H1 (cell line): ENCODE measurements at regions not wholly inside any gene's neighbourhood (a gene's known extent, or its start where the extent isn't known, plus 50 kb on each side); places are given as distances from the start of the nearest gene placed in this dataset.

Source experiments
- CTCF ChIA-PET: fragments of 300-600 bp; sonication (Branson Sonifier 250); formaldehyde crosslinking; loops from one replicate; lab custom pipeline; 2021; ENCODE audit not compliant: partially characterized antibody; lab: Charles Lee
- POLR2A ChIA-PET: fragments of 300-600 bp; sonication (Branson Sonifier 250); formaldehyde crosslinking; loops from one replicate; lab custom pipeline; 2021; ENCODE audit warnings: inconsistent platforms; ENCODE audit not compliant: partially characterized antibody; lab: Charles Lee
- DNase-seq, 2 experiments: peaks; one replicate each; pipeline versions ENCODE4 v3.0.0 to v3.0.0-alpha.2; 2010 to 2022; ENCODE audit warnings: low spot score in 2 of 2, low read depth in 1 of 2, mixed read lengths in 1 of 2
- FAIRE-seq: peaks from 2 replicates; lab custom pipeline; 2011; peaks lifted over from hg19 to GRCh38; lab: Jason Lieb, UNC
- H2AFZ ChIP-seq: 2 replicates; pipeline ENCODE4 v1.8.1; 2012; ENCODE audit warnings: low read length, inconsistent platforms
- H2AK5ac ChIP-seq: 2 replicates; pipeline ENCODE4 v1.6.1; 2013; ENCODE audit warnings: low read depth, low read length
- H2BK120ac ChIP-seq: replicated peaks from 2 replicates; pipeline ENCODE3; 2013; ENCODE audit warnings: low read depth, low read length, inconsistent platforms
- H2BK12ac ChIP-seq: 2 replicates; pipeline ENCODE4 v1.6.1; 2013; ENCODE audit warnings: low read depth, low read length
- H2BK15ac ChIP-seq: 2 replicates; pipeline ENCODE4 v1.6.1; 2013; ENCODE audit warnings: low read length
- H2BK20ac ChIP-seq: 2 replicates; pipeline ENCODE4 v1.6.1; 2013; ENCODE audit warnings: low read length
- H2BK5ac ChIP-seq: 2 replicates; pipeline ENCODE4 v1.6.1; 2013; ENCODE audit warnings: low read depth, low read length
- H3K14ac ChIP-seq: 2 replicates; pipeline ENCODE4 v1.6.1; 2013; ENCODE audit warnings: inconsistent platforms; ENCODE audit not compliant: insufficient read length
- H3K18ac ChIP-seq: 2 replicates; pipeline ENCODE4 v1.6.1; 2013; ENCODE audit warnings: low read length; ENCODE audit errors: extremely low read depth
- H3K23ac ChIP-seq: 2 replicates; pipeline ENCODE4 v1.6.1; 2013; ENCODE audit warnings: inconsistent platforms; ENCODE audit not compliant: insufficient read length
- H3K23me2 ChIP-seq: 2 replicates; pipeline ENCODE4 v1.6.1; 2013; ENCODE audit warnings: low read depth, low read length
- H3K27ac ChIP-seq: 2 replicates; pipeline ENCODE4 v1.6.1; 2011; ENCODE audit warnings: low read depth, low read length, inconsistent platforms
- H3K27me3 ChIP-seq, 4 experiments: replicated peaks in 1 of 4; 1 replicate in 1 of 4; 2 replicates in 3 of 4; pipeline versions ENCODE4 v1.6.1 to v1.8.1; 2011 to 2013; ENCODE audit warnings: low read length in 3 of 4, mild to moderate bottlenecking in 3 of 4, inconsistent platforms in 2 of 4, mixed read lengths in 2 of 4, moderate library complexity in 1 of 4; ENCODE audit not compliant: control insufficient read depth in 3 of 4, insufficient read depth in 3 of 4; ENCODE audit errors: extremely low read depth in 1 of 4
- H3K36me3 ChIP-seq, 4 experiments: 2 replicates each; pipeline versions ENCODE4 v1.6.1 to v1.8.1; 2011 to 2013; ENCODE audit warnings: mild to moderate bottlenecking in 4 of 4, low read length in 3 of 4, moderate library complexity in 2 of 4, control low read depth in 1 of 4, inconsistent platforms in 1 of 4; ENCODE audit not compliant: insufficient read depth in 4 of 4, control insufficient read depth in 2 of 4
- H3K4ac ChIP-seq: replicated peaks from 2 replicates; pipeline ENCODE3; 2013; ENCODE audit warnings: low read length, low read depth, mixed read lengths, inconsistent platforms; ENCODE audit not compliant: insufficient read length
- H3K4me1 ChIP-seq, 4 experiments: replicated peaks in 1 of 4; 1 replicate in 1 of 4; 2 replicates in 3 of 4; pipeline versions ENCODE4 v1.6.1 to v1.8.1; 2011 to 2013; ENCODE audit warnings: low read length in 3 of 4, inconsistent platforms in 2 of 4, mixed read lengths in 1 of 4; ENCODE audit not compliant: insufficient read depth in 4 of 4, control insufficient read depth in 3 of 4
- H3K4me2 ChIP-seq, 2 experiments: 2 replicates each; pipeline versions ENCODE4 v1.6.1 to v1.8.1; 2011 to 2013; ENCODE audit warnings: low read depth in 2 of 2, low read length in 2 of 2, control low read depth in 1 of 2, inconsistent platforms in 1 of 2, mild to moderate bottlenecking in 1 of 2; ENCODE audit not compliant: insufficient read depth in 1 of 2
- H3K4me3 ChIP-seq, 4 experiments: fragments of 200-600, 300-600 bp in 1 of 4; sonication (generic), shearing (Covaris generic), sonication (Bioruptor Twin) in 1 of 4; 2 replicates each; pipeline versions ENCODE4 v1.5.1 to v1.8.1; 2011 to 2016; ENCODE audit warnings: low read length in 4 of 4, low read depth in 3 of 4, control low read depth in 2 of 4, inconsistent platforms in 2 of 4, mild to moderate bottlenecking in 2 of 4, mixed read lengths in 1 of 4, moderate library complexity in 1 of 4; ENCODE audit not compliant: insufficient read depth in 2 of 4; ENCODE audit errors: extremely low read depth in 1 of 4
- H3K56ac ChIP-seq: replicated peaks from 2 replicates; pipeline ENCODE3; 2013; ENCODE audit warnings: low read depth, mild to moderate bottlenecking, mixed read lengths, low read length, inconsistent platforms; ENCODE audit not compliant: insufficient read length
- H3K79me1 ChIP-seq: 2 replicates; pipeline ENCODE4 v1.6.1; 2013; ENCODE audit warnings: low read depth, low read length, control low read depth
- H3K79me2 ChIP-seq, 2 experiments: 2 replicates each; pipeline versions ENCODE4 v1.6.1 to v1.8.1; 2012 to 2013; ENCODE audit warnings: low read length in 2 of 2, mild to moderate bottlenecking in 2 of 2, inconsistent platforms in 1 of 2; ENCODE audit not compliant: insufficient read depth in 2 of 2, control insufficient read depth in 1 of 2
- H3K9ac ChIP-seq, 4 experiments: replicated peaks in 1 of 4; 1 replicate in 1 of 4; 2 replicates in 3 of 4; pipeline versions ENCODE4 v1.6.1 to v1.8.1; 2011 to 2013; ENCODE audit warnings: low read depth in 3 of 4, low read length in 3 of 4, control low read depth in 2 of 4, mild to moderate bottlenecking in 2 of 4, moderate library complexity in 2 of 4, inconsistent platforms in 1 of 4; ENCODE audit errors: extremely low read depth in 1 of 4
- H3K9me3 ChIP-seq, 2 experiments: 2 replicates each; pipeline versions ENCODE4 v1.6.1 to v1.8.1; 2012 to 2013; ENCODE audit warnings: mild to moderate bottlenecking in 2 of 2, moderate library complexity in 2 of 2, control low read depth in 1 of 2, inconsistent platforms in 1 of 2, low read depth in 1 of 2, low read length in 1 of 2, mixed read lengths in 1 of 2; ENCODE audit not compliant: insufficient read depth in 2 of 2
- H4K20me1 ChIP-seq, 2 experiments: replicated peaks in 1 of 2; 2 replicates each; pipeline versions ENCODE3 to v1.8.1; 2011 to 2013; ENCODE audit warnings: inconsistent platforms in 2 of 2, low read length in 2 of 2, mild to moderate bottlenecking in 1 of 2; ENCODE audit not compliant: insufficient read depth in 2 of 2, control insufficient read depth in 1 of 2
- H4K5ac ChIP-seq: 2 replicates; pipeline ENCODE4 v1.6.1; 2013; ENCODE audit warnings: low read length, low read depth, mixed read lengths, inconsistent platforms; ENCODE audit not compliant: insufficient read length
- H4K8ac ChIP-seq: 2 replicates; pipeline ENCODE4 v1.8.0; 2013; ENCODE audit warnings: mild to moderate bottlenecking, moderate library complexity, low read length, inconsistent platforms; ENCODE audit not compliant: insufficient read depth; ENCODE audit errors: extremely low read depth
- H4K91ac ChIP-seq: replicated peaks from 2 replicates; pipeline ENCODE3; 2013; ENCODE audit warnings: low read length, mixed read lengths, inconsistent platforms; ENCODE audit not compliant: insufficient read length
- BACH1 ChIP-seq: IDR thresholded peaks from 2 replicates; pipeline ENCODE4 v1.6.1; 2012; ENCODE audit warnings: low read length, improper control_type of control experiment
- BCL11A ChIP-seq, 2 experiments: IDR thresholded peaks; one replicate each; pipeline ENCODE4 v1.6.1; 2011; ENCODE audit warnings: low read depth in 2 of 2, low read length in 2 of 2, mild to moderate bottlenecking in 2 of 2
- RNF2 ChIP-seq: fragments of 200-900, 300-1000 bp; sonication (generic); IDR thresholded peaks from 2 replicates; pipeline ENCODE4 v1.7.1; 2016; ENCODE audit warnings: borderline replicate concordance, low read depth, mild to moderate bottlenecking, antibody characterized with exemption, low read length; ENCODE audit not compliant: poor library complexity, severe bottlenecking; ENCODE audit errors: missing control alignments
- WGBS, 2 experiments: shearing (Covaris generic) in 1 of 2; methylation state at CpG; one replicate each; pipeline versions ENCODE4 v1.1.6 to v1.1.7; 2013 to 2015; ENCODE audit warnings: low lambda C conversion rate in 2 of 2, mixed read lengths in 2 of 2, inconsistent platforms in 1 of 2, low coverage in 1 of 2, missing lambda C conversion rate in 1 of 2; ENCODE audit not compliant: insufficient replicate concordance in 2 of 2, insufficient coverage in 1 of 2, insufficient read length in 1 of 2; ENCODE audit errors: extremely low coverage in 1 of 2, missing lambda C conversion rate in 1 of 2; 5-methylcytosine and 5-hydroxymethylcytosine counted together

DNA sequence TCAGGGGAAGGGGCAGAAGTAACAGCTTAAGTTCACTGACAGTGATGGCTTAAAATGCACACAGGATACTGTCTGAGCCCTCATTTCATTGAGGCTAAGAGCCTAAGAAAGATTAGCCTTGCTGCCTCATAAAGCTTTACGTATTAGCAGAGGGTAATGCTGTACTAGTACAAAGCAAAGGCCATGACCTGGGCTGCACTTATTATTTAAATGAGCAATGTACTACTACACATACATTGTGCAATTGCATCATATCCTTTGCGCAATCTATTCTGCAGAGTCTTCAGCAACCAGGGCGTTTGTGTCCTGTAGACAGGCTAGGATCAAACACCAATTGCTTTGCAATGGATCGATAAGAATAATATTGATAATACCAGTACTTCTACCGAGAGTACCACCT, 221.8 kb downstream of the TPRG1 start:
- CTCF ChIA-PET: interaction anchor here (0.6 to 1.8 kb wide), 3 partner anchors 13 to 489 kb away, joined by 3 to 4 read pairs (median 4); no protein-coding TSS in a partner anchor
- FAIRE-seq: no peak
- DNase-seq: no peak

More for the DNA sequence above, 221.8 kb downstream of the TPRG1 start:
- no peak overlapping the region for H2BK12ac ChIP-seq
- H2BK5ac ChIP-seq: no peak overlapping the region
- H4K8ac ChIP-seq: no peak overlapping the region
- no peak overlapping the region for H2BK120ac ChIP-seq
- no peak overlapping the region for H3K9ac ChIP-seq
- no peak overlapping the region for H2AFZ ChIP-seq
- no peak overlapping the region for H3K18ac ChIP-seq
- H4K91ac ChIP-seq: no peak overlapping the region
- H3K79me1 ChIP-seq: no peaks in the 10 kb centered on the region
- H3K9me3 ChIP-seq: no peaks in the 10 kb centered on the region
- H3K36me3 ChIP-seq: no peaks in the 10 kb centered on the region
- H3K4me3 ChIP-seq: no peak overlapping the region
- no peak overlapping the region for H3K56ac ChIP-seq
- H3K23me2 ChIP-seq: no peaks in the 10 kb centered on the region
- H3K79me2 ChIP-seq: no peaks in the 10 kb centered on the region
- WGBS, 2 experiments: 93% methylated on average over 5 of the region's 5 CpGs; no CpG with 5 or more reads in 1 of the 2 experiments
- no peak overlapping the region for H3K27ac ChIP-seq
- H3K23ac ChIP-seq: no peak overlapping the region
- no peaks in the 10 kb centered on the region for H3K27me3 ChIP-seq
- H3K4me2 ChIP-seq: no peak overlapping the region
- no peak overlapping the region for H4K5ac ChIP-seq
- no peak overlapping the region for H2BK15ac ChIP-seq
- no peak overlapping the region for H2AK5ac ChIP-seq
- no peak overlapping the region for H3K4ac ChIP-seq
- H3K14ac ChIP-seq: no peak overlapping the region
- no peaks in the 10 kb centered on the region for H3K4me1 ChIP-seq
- POLR2A ChIA-PET: no interaction called here
- TF ChIP-seq BACH1 (no peak), RNF2 (no peak), BCL11A (IDR thresholded peaks at IDR 0.05; ENCODE audit: low read depth in 2 of 2, low read length in 2 of 2) (no peak)
- no peak overlapping the region for H2BK20ac ChIP-seq
- H4K20me1 ChIP-seq: no peaks in the 10 kb centered on the region
